ENCODE measurements at regions not wholly inside any gene's neighbourhood (a gene's known extent, or its start where the extent isn't known, plus 50 kb on each side); places are given as distances from the start of the nearest gene placed in this dataset.

- TF ChIP-seq CTCF (IDR thresholded peaks at IDR 0.05) (no peak), POLR2A (IDR thresholded peaks at IDR 0.05) (no peak)
These were observed 299.3 kb upstream of the RTL1 start for GRCh38 chr14:101202627-101203404.

Data from right lobe of liver (tissue), 4 donors.